ENCODE measurements at regions not wholly inside any gene's neighbourhood (a gene's known extent, or its start where the extent isn't known, plus 50 kb on each side); places are given as distances from the start of the nearest gene placed in this dataset.

DNA sequence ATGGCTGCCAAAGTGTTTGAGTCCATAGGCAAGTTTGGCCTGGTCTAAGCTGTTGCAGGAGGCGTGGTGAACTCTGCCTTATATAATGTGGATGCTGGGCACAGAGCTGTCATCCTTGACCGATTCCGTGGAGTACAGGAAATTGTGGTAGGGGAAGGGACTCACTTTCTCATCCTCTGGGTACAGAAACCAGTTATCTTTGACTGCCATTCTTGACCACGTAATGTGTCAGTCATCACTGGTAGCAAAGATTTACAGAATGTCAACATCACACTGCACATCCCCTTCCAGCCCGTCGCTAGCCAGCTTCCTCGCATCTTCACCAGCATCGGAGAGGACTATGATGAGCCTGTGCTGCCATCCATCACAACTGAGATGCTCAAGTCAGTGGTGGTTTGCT lies 215.8 kb upstream of the JUN start:
- TF ChIP-seq, protein P1, sequence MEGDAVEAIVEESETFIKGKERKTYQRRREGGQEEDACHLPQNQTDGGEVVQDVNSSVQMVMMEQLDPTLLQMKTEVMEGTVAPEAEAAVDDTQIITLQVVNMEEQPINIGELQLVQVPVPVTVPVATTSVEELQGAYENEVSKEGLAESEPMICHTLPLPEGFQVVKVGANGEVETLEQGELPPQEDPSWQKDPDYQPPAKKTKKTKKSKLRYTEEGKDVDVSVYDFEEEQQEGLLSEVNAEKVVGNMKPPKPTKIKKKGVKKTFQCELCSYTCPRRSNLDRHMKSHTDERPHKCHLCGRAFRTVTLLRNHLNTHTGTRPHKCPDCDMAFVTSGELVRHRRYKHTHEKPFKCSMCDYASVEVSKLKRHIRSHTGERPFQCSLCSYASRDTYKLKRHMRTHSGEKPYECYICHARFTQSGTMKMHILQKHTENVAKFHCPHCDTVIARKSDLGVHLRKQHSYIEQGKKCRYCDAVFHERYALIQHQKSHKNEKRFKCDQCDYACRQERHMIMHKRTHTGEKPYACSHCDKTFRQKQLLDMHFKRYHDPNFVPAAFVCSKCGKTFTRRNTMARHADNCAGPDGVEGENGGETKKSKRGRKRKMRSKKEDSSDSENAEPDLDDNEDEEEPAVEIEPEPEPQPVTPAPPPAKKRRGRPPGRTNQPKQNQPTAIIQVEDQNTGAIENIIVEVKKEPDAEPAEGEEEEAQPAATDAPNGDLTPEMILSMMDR (IDR thresholded peaks at IDR 0.05; ENCODE audit: poor library complexity) = no peak
- TF ChIP-seq EZH2phosphoT487 (IDR thresholded peaks at IDR 0.05; ENCODE audit: low read depth, severe bottlenecking, unreplicated experiment) = no peak
- TF ChIP-seq EZH2 (IDR thresholded peaks at IDR 0.05; ENCODE audit: borderline replicate concordance) = no peak
- H2AFZ ChIP-seq = no peak overlapping the region
- no peaks in the 10 kb centered on the region for H3K27me3 ChIP-seq
- 96% methylated on average over 8 of the region's 8 CpGs for WGBS (ENCODE audit: low lambda C conversion rate, missing lambda C conversion rate)
- H3K27ac ChIP-seq = no peak overlapping the region
- H3K4me3 ChIP-seq = no peak overlapping the region
- H3K9me2 ChIP-seq (replicated peaks; ENCODE audit: insufficient read depth) = no peaks in the 10 kb centered on the region
- no peaks in the 10 kb centered on the region for H3K9me3 ChIP-seq (ENCODE audit: low read depth)
- no peaks in the 10 kb centered on the region for H4K20me1 ChIP-seq (ENCODE audit: insufficient read depth, poor library complexity, severe bottlenecking)
- no peaks in the 10 kb centered on the region for H3K36me3 ChIP-seq (replicated peaks; ENCODE audit: insufficient read depth, low read depth)
- DNase-seq (ENCODE audit: low spot score) = no peak
- H3K79me2 ChIP-seq = no peaks in the 10 kb centered on the region
- H3K4me1 ChIP-seq (ENCODE audit: insufficient read depth) = peaks cover 5% of the 10 kb centered on the region
- no peak overlapping the region for H3K4me2 ChIP-seq

DNA sequence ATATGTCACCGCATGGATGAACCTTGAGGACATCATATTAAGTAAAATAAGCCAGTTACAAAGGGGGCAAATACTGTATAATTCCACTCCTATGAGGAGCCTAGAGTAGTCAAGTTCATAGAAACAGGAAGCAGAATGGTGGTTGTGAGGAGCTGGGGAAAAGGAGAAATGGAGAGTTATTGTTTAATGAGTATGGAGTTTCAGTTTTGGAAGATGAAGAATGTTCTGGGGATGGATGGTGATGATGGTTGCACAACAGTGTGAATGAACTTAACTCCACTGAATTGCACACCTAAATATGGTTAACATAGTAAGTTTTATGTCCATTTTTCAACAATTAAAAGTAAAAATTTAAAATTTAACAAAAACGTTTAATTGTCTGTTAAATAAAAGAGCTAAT lies 220.9 kb upstream of the JUN start:
- H3K4me2 ChIP-seq = no peak overlapping the region
- no peaks in the 10 kb centered on the region for H3K79me2 ChIP-seq
- H3K4me1 ChIP-seq (ENCODE audit: insufficient read depth) = peaks cover 10% of the 10 kb centered on the region
- H4K20me1 ChIP-seq (ENCODE audit: insufficient read depth, poor library complexity, severe bottlenecking) = no peaks in the 10 kb centered on the region
- H3K4me3 ChIP-seq = no peak overlapping the region
- H3K27ac ChIP-seq = no peak overlapping the region
- TF ChIP-seq, protein P1 (IDR thresholded peaks at IDR 0.05; ENCODE audit: poor library complexity) = no peak
- TF ChIP-seq EZH2phosphoT487 (IDR thresholded peaks at IDR 0.05; ENCODE audit: low read depth, severe bottlenecking, unreplicated experiment) (no peak), EZH2 (IDR thresholded peaks at IDR 0.05; ENCODE audit: borderline replicate concordance) (no peak)
- H3K9me3 ChIP-seq (ENCODE audit: low read depth) = no peaks in the 10 kb centered on the region
- H3K9me2 ChIP-seq (replicated peaks; ENCODE audit: insufficient read depth) = no peaks in the 10 kb centered on the region
- DNase-seq (ENCODE audit: low spot score) = no peak
- H2AFZ ChIP-seq = no peak overlapping the region
- no peaks in the 10 kb centered on the region for H3K27me3 ChIP-seq
- H3K36me3 ChIP-seq (replicated peaks; ENCODE audit: insufficient read depth, low read depth) = no peaks in the 10 kb centered on the region
- 92% methylated on average over 2 of the region's 2 CpGs for whole genome bisulfite sequencing (ENCODE audit: low lambda C conversion rate, missing lambda C conversion rate)

DNA sequence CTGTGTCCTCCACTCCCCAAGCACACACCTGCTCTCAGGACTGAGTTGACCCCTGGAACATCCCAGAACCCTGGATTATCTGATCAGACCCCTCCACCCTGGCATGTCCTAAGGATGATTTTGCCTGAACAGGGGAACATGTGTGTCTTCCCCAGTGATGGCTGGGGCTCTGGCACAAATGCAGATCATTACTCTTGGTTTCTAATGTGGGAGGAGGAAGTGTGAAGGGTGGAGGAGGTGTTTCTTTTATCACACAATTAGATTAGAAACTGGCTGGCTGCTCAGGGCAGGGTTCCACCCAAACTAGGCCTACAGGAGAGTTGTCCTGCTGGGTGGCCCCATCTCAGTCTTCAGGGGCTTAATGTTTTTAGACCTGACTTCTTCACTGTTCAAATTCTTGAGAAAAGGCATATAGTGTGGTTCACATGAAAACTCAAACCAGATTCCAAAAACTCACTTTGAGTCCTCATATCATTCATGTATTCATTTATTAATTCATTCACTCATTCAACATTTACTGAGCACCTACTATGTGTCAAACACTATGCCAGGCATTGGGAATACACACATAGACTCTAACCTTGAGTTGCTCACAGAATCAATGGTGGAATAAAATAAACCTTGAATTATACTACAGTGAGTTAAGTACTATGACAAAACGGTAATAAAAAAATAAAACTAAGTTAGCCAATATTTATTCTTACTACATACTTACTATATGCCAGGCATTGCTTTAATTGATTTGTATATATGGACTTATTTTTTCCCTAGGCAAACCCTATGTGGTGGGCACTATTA lies 221.8 kb upstream of the JUN start:
- H4K20me1 ChIP-seq (ENCODE audit: insufficient read depth, poor library complexity, severe bottlenecking) = no peaks in the 10 kb centered on the region
- H3K9me2 ChIP-seq (replicated peaks; ENCODE audit: insufficient read depth) = no peaks in the 10 kb centered on the region
- no peak for DNase-seq (ENCODE audit: low spot score)
- no peak overlapping the region for H2AFZ ChIP-seq
- H3K4me2 ChIP-seq = no peak overlapping the region
- H3K36me3 ChIP-seq (replicated peaks; ENCODE audit: insufficient read depth, low read depth) = no peaks in the 10 kb centered on the region
- no peaks in the 10 kb centered on the region for H3K79me2 ChIP-seq
- no peak overlapping the region for H3K27ac ChIP-seq
- peaks cover 10% of the 10 kb centered on the region for H3K4me1 ChIP-seq (ENCODE audit: insufficient read depth)
- no peaks in the 10 kb centered on the region for H3K9me3 ChIP-seq (ENCODE audit: low read depth)
- H3K4me3 ChIP-seq = no peak overlapping the region
- H3K27me3 ChIP-seq = no peaks in the 10 kb centered on the region
- 97% methylated on average over 1 of the region's 1 CpG for WGBS (ENCODE audit: low lambda C conversion rate, missing lambda C conversion rate)
- TF ChIP-seq EZH2phosphoT487 (IDR thresholded peaks at IDR 0.05; ENCODE audit: low read depth, severe bottlenecking, unreplicated experiment) (no peak), EZH2 (IDR thresholded peaks at IDR 0.05; ENCODE audit: borderline replicate concordance) (no peak)
- TF ChIP-seq, protein P1 (IDR thresholded peaks at IDR 0.05; ENCODE audit: poor library complexity) = no peak

Data from hepatocyte (in vitro differentiated cells).